Gastrocnemius medialis (tissue), 4 donors: ENCODE measurements at regions not wholly inside any gene's neighbourhood (a gene's known extent, or its start where the extent isn't known, plus 50 kb on each side); places are given as distances from the start of the nearest gene placed in this dataset.

Experiments used
- ATAC-seq, 2 donors: fragments of 150-250 bp; one replicate each; pipeline ENCODE4 v1.9.1; 2016
- DNase-seq, 2 donors: peaks; one replicate each; pipeline ENCODE4 v3.0.0-alpha.2; 2019
- H3K27ac ChIP-seq, 4 donors: fragments of 200-600 bp; sonication (generic); 1 replicate in 1 of 4; 2 replicates in 3 of 4; pipeline ENCODE4 v1.5.1; 2016 to 2018; ENCODE audit warnings: mild to moderate bottlenecking in 2 of 4, moderate library complexity in 1 of 4
- H3K27me3 ChIP-seq, 3 donors: fragments of 200-600 bp; sonication (generic) in 2 of 3; 1 replicate in 1 of 3; 2 replicates in 2 of 3; pipeline versions ENCODE4 v1.5.1 to v1.6.0; 2016 to 2019; ENCODE audit warnings: mild to moderate bottlenecking in 1 of 3, moderate library complexity in 1 of 3
- H3K36me3 ChIP-seq, 2 donors: fragments of 200-600 bp; sonication (generic) in 1 of 2; one replicate each; pipeline ENCODE4 v1.5.1; 2017 to 2018
- H3K4me1 ChIP-seq, 2 donors: fragments of 200-600 bp; sonication (generic) in 1 of 2; one replicate each; pipeline ENCODE4 v1.5.1; 2016 to 2017; ENCODE audit warnings: mild to moderate bottlenecking in 2 of 2
- H3K4me3 ChIP-seq, 4 donors: fragments of 200-600 bp; sonication (generic) in 3 of 4; 1 replicate in 1 of 4; 2 replicates in 3 of 4; pipeline ENCODE4 v1.5.1; 2016 to 2019; ENCODE audit warnings: mild to moderate bottlenecking in 2 of 4
- H3K9me3 ChIP-seq, 3 donors: fragments of 200-600 bp; sonication (generic) in 2 of 3; 1 replicate in 1 of 3; 2 replicates in 2 of 3; pipeline ENCODE4 v1.5.1; 2016 to 2019
- CTCF ChIP-seq, 5 experiments: fragments of 450-650 bp in 3 of 5; fragments of 200-600 bp in 2 of 5; sonication (generic) in 2 of 5; IDR thresholded peaks in 4 of 5; conservative IDR thresholded peaks in 1 of 5; 1 replicate in 4 of 5; 2 replicates in 1 of 5; pipeline ENCODE4 v1.5.1; 2016 to 2019; ENCODE audit warnings: antibody characterized with exemption in 5 of 5, mild to moderate bottlenecking in 3 of 5, moderate library complexity in 3 of 5
- POLR2A ChIP-seq, 2 donors: fragments of 450-650 bp; IDR thresholded peaks; one replicate each; pipeline ENCODE4 v1.6.1; 2017; ENCODE audit warnings: antibody characterized with exemption in 2 of 2, mild to moderate bottlenecking in 2 of 2, moderate library complexity in 2 of 2
- in situ Hi-C, 4 donors: fragments of 200-750 bp; cut with MboI; loops; one replicate each; pipeline versions ENCODE4 v1.15.0 to v1.8.0; 2017; ENCODE audit warnings: low sequenced_read_pairs in 4 of 4
- intact Hi-C: fragments of 100-400 bp; cut with DNase I; formaldehyde crosslinking; loops from one replicate; pipeline ENCODE4 v1.15.1; 2023; ENCODE audit warnings: low total_unique reads

- no peak for ATAC-seq
- Histone ChIP-seq H3K36me3 (no peaks in the 10 kb centered on the region), H3K4me3 (no peak overlapping the region), H3K4me1 (no peaks in the 10 kb centered on the region), H3K9me3 (no peaks in the 10 kb centered on the region), H3K27ac (no peak overlapping the region), H3K27me3 (no peaks in the 10 kb centered on the region)
- TF ChIP-seq POLR2A (IDR thresholded peaks at IDR 0.05) (no peak), CTCF (IDR thresholded peaks at IDR 0.05 in 4 of 5, conservative IDR thresholded peaks at IDR 0.05 in 1 of 5) (no peak)
- intact Hi-C loops = no loop called here
- no peak for DNase-seq
- in situ Hi-C loops = no loop called here
These were observed 124.1 kb upstream of the POM121L12 start for GRCh38 chr7:52911326-52911725.

- H3K4me3 ChIP-seq = no peak overlapping the region
- intact Hi-C loops (no loop called here), in situ Hi-C loops (no loop called here)
- no peak for ATAC-seq
- no peaks in the 10 kb centered on the region for H3K4me1 ChIP-seq
- TF ChIP-seq CTCF (IDR thresholded peaks at IDR 0.05 in 4 of 5, conservative IDR thresholded peaks at IDR 0.05 in 1 of 5) (no peak), POLR2A (IDR thresholded peaks at IDR 0.05) (no peak)
- DNase-seq = no peak
- no peaks in the 10 kb centered on the region for H3K27me3 ChIP-seq
- no peaks in the 10 kb centered on the region for H3K9me3 ChIP-seq
- H3K36me3 ChIP-seq = no peaks in the 10 kb centered on the region
- no peak overlapping the region for H3K27ac ChIP-seq
These were observed 125.5 kb upstream of the POM121L12 start for GRCh38 chr7:52909935-52910334.

GRCh38 chr7:52909131-52909530 is 126.3 kb upstream of the POM121L12 start:
- DNase-seq = no peak
- Histone ChIP-seq H3K36me3 (no peaks in the 10 kb centered on the region), H3K9me3 (no peaks in the 10 kb centered on the region), H3K27ac (no peak overlapping the region), H3K4me3 (no peak overlapping the region), H3K27me3 (no peaks in the 10 kb centered on the region), H3K4me1 (no peaks in the 10 kb centered on the region)
- in situ Hi-C loops = no loop called here
- intact Hi-C loops = no loop called here
- no peak for TF ChIP-seq CTCF (IDR thresholded peaks at IDR 0.05 in 4 of 5, conservative IDR thresholded peaks at IDR 0.05 in 1 of 5)
- no peak for TF ChIP-seq POLR2A (IDR thresholded peaks at IDR 0.05)
- ATAC-seq = no peak

- Histone ChIP-seq H3K4me3 (no peak overlapping the region), H3K27ac (no peak overlapping the region), H3K36me3 (no peaks in the 10 kb centered on the region), H3K9me3 (no peaks in the 10 kb centered on the region), H3K4me1 (no peaks in the 10 kb centered on the region), H3K27me3 (no peaks in the 10 kb centered on the region)
- in situ Hi-C loops (no loop called here), intact Hi-C loops (no loop called here)
- ATAC-seq (no peak), DNase-seq (no peak)
- TF ChIP-seq POLR2A (IDR thresholded peaks at IDR 0.05) (no peak), CTCF (IDR thresholded peaks at IDR 0.05 in 4 of 5, conservative IDR thresholded peaks at IDR 0.05 in 1 of 5) (no peak)
These were observed 137.7 kb upstream of the POM121L12 start for GRCh38 chr7:52897713-52898112.

DNA sequence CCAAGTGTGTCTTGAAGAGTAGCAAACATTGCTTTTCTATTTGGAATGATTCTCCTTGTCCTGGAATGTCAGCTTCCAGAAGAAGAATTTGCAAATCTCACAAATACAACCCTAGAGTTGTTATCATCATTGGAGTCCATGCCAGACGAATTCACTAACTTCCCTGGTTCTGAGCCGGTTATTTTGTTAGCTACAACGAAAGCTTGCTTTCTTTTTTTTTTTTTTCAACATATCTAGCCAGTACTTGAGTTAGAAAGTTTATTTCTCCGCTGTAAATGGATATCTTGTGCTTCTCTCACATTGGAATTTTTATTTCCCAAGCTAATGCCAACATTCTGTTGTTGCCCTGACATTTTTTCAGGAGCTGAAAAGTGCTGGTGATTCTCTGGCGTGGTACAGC is 138.1 kb upstream of the POM121L12 start:
- Histone ChIP-seq H3K27me3 (no peaks in the 10 kb centered on the region), H3K36me3 (no peaks in the 10 kb centered on the region), H3K4me1 (no peaks in the 10 kb centered on the region), H3K27ac (no peak overlapping the region), H3K4me3 (no peak overlapping the region), H3K9me3 (no peaks in the 10 kb centered on the region)
- in situ Hi-C loops (no loop called here), intact Hi-C loops (no loop called here)
- no peak for ATAC-seq
- DNase-seq = no peak
- TF ChIP-seq POLR2A (IDR thresholded peaks at IDR 0.05) (no peak), CTCF (IDR thresholded peaks at IDR 0.05 in 4 of 5, conservative IDR thresholded peaks at IDR 0.05 in 1 of 5) (no peak)
